GM23338 (cell line): ENCODE measurements at regions not wholly inside any gene's neighbourhood (a gene's known extent, or its start where the extent isn't known, plus 50 kb on each side); places are given as distances from the start of the nearest gene placed in this dataset.

Experiments
- CTCF ChIP-seq, 2 experiments: fragments of 200-600 bp in 1 of 2; sonication (generic) in 1 of 2; conservative IDR thresholded peaks; 2 replicates each; pipeline versions ENCODE4 v1.5.1 to v1.6.1; 2016 to 2017; ENCODE audit warnings: antibody characterized with exemption in 2 of 2, low read depth in 2 of 2, mild to moderate bottlenecking in 2 of 2, moderate library complexity in 1 of 2
- ETS1 ChIP-seq: IDR thresholded peaks from 2 replicates; pipeline ENCODE4 v1.6.1; 2016; ENCODE audit warnings: antibody characterized with exemption
- EZH2 ChIP-seq: fragments of 200-600 bp; sonication (generic); IDR thresholded peaks from one replicate; pipeline ENCODE4 v1.8.0; 2017; ENCODE audit warnings: antibody characterized with exemption, mild to moderate bottlenecking, low read depth; ENCODE audit not compliant: unreplicated experiment
- EZH2phosphoT487 ChIP-seq: fragments of 200-600 bp; sonication (generic); IDR thresholded peaks from one replicate; pipeline ENCODE4 v1.8.1; 2018; ENCODE audit warnings: antibody characterized with exemption; ENCODE audit not compliant: unreplicated experiment
- JUNB ChIP-seq: IDR thresholded peaks from one replicate; pipeline ENCODE4 v1.6.1; 2016; ENCODE audit warnings: antibody characterized with exemption; ENCODE audit not compliant: unreplicated experiment
- POLR2AphosphoS5 ChIP-seq: IDR thresholded peaks from 2 replicates; pipeline ENCODE4 v1.6.1; 2016; ENCODE audit warnings: antibody characterized with exemption, low read depth
- REST ChIP-seq: IDR thresholded peaks from one replicate; pipeline ENCODE4 v1.6.1; 2018; ENCODE audit warnings: antibody characterized with exemption; ENCODE audit not compliant: unreplicated experiment

DNA sequence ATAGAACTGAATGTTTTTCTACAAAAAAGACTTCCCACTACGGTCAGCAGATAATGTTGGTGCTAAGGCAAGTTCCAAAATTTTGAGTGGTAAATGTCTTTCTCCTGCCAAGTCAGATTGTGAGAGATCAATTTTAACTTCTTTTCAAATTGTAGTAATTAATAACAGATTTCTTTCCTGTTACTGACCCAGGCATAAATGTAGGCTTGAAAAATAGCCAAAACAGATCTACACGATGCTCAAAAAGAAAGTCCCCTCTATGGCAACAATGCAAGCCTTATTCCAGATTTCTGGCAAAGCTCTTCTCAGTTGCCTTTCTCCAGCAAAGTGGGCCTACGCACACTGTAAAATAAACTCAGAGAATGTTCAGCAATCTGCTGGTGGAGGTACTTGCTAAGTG is 641.0 kb upstream of the NRP1 start:
- TF ChIP-seq CTCF (conservative IDR thresholded peaks at IDR 0.05; ENCODE audit: low read depth in 2 of 2) (no peak), POLR2AphosphoS5 (no peak), EZH2 (no peak), REST (no peak), JUNB (no peak), EZH2phosphoT487 (no peak), ETS1 (no peak)
